ENCODE measurements at regions not wholly inside any gene's neighbourhood (a gene's known extent, or its start where the extent isn't known, plus 50 kb on each side); places are given as distances from the start of the nearest gene placed in this dataset.

- TF ChIP-seq CTCF (conservative IDR thresholded peaks at IDR 0.05; ENCODE audit: low read length) (no peak), EZH2phosphoT487 (IDR thresholded peaks at IDR 0.05; ENCODE audit: borderline replicate concordance, low read depth, low read length) (no peak)
These were observed 2074.5 kb downstream of the MAT2B start for GRCh38 chr5:165579911-165580310.
